NCI-H2081 treated with DMSO at 0.1 percent for 48 hours (cell line): ENCODE measurements at regions not wholly inside any gene's neighbourhood (a gene's known extent, or its start where the extent isn't known, plus 50 kb on each side); places are given as distances from the start of the nearest gene placed in this dataset.

Experiments used
- DNase-seq: peaks from one replicate; lab custom pipeline; 2025; lab: John Stamatoyannopoulos, UW

GRCh38 chr18:73735836-73736235 lies 411.8 kb downstream of the FBXO15 start:
- DNase-seq = no peak

- DNase-seq = no peak
Observed at GRCh38 chr18:73733806-73734314, 413.8 kb downstream of the FBXO15 start.

DNA sequence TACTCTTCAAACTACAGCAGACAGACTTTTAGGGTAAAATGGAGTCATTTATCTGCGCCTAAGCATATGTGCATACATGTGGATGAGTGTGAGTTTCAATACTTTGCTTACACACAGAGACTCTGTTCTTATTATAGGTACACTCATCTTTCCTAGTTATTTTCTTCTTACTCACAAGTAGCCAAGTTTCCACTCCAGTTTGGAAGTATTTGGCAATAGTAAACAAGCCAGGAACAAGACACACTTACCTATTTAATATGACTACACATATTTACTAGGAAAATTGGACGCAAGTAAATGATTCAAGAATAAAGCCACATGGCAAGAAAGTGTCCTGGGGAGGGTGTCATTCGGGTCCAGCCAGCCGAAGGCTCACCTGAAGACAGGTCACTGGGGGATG lies 414.3 kb downstream of the FBXO15 start:
- DNase-seq = no peak

- DNase-seq = no peak
Observed at GRCh38 chr18:73728657-73729056, 419.0 kb downstream of the FBXO15 start.

- no peak for DNase-seq
Observed at GRCh38 chr18:73724958-73725357, 422.7 kb downstream of the FBXO15 start.

- DNase-seq = no peak
Observed at GRCh38 chr18:73719611-73720010, 428.0 kb downstream of the FBXO15 start.

- no peak for DNase-seq
Observed at GRCh38 chr18:73717570-73717969, 430.1 kb downstream of the FBXO15 start.

DNA sequence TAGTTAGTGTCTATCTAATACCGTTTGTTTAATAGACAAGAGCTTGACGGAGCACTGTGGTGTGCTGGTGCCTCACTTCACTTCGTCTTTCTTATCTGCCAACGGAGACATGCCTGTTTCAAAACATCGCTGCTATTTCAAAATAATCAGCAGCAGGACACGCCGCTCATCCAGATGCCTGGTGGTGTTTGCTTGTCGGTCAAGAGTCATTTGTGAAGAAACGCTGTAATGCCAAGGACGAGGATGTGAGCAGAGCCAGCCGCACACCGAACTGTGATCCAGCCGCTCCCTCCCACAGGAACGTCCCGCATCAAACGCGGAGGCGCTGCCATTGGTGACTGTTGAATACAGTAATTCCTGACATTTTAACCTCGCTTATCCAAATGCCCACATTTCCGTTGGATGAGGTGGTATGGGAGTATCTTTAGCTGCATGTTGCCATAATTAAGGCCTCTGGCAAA lies 432.4 kb downstream of the FBXO15 start:
- DNase-seq = no peak

GRCh38 chr18:73714466-73714865 lies 433.2 kb downstream of the FBXO15 start:
- no peak for DNase-seq

- DNase-seq = peak; percentile 24
Observed at GRCh38 chr18:73711256-73711655, 436.4 kb downstream of the FBXO15 start.

- DNase-seq = no peak
Observed at GRCh38 chr18:73708591-73708990, 439.0 kb downstream of the FBXO15 start.

DNA sequence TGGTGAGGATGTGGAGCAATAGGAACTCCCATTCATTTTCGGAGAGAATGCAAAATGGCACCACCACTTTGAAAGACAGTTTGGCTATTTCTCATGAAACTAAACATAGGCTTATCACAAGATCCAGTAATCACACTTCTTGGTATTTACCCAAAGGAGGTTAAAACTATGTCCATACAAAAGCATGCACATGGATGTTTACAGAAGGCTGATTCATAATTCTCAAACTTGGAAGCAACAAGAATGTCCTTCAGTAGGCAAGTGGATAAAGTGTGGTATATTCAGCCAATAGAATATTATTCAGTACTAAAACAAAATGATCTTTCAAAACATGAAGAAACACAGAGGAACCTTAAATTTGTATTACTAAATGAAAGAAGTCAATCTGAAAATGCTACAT lies 440.6 kb downstream of the FBXO15 start:
- DNase-seq = no peak

DNA sequence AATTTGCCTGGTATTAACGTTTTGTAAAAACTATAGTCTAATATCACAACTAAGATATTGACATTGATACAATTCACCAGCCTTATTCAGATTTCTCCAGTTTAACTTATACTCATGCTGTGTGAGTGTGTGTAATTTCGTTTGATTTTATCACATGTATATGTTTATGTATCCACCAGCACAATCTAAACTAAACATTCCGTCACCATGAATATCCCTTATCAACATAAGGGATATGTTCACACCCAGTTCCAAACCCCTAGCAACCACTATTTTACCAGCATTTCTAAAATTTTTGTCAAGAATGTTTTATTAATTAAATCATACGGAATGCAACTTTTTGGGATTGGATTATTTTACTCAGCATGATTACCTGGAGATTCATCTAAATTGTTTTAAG lies 450.3 kb downstream of the FBXO15 start:
- no peak for DNase-seq

- DNase-seq = no peak
Observed at GRCh38 chr18:73696698-73697097, 450.9 kb downstream of the FBXO15 start.

- no peak for DNase-seq
Observed at GRCh38 chr18:73696171-73696570, 451.5 kb downstream of the FBXO15 start.

DNA sequence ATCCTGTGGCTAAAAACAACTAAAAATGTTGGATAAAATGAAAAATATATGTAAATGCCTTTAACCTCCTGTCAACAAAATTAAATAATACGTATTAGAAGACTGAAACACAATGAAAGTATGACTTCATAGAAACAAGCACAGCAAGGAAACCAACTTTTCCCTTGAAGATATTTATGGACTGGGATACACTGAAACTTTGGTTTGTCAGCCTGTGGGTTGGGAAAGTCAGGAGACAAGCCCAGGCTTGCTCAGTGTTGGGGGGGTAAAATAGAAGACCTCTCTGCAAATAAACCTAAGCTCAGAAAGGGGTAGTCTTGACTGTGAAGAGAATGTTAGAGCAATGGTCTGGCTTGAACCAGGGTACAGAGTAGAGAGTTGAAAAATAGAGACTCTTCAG lies 454.5 kb downstream of the FBXO15 start:
- DNase-seq = no peak

DNA sequence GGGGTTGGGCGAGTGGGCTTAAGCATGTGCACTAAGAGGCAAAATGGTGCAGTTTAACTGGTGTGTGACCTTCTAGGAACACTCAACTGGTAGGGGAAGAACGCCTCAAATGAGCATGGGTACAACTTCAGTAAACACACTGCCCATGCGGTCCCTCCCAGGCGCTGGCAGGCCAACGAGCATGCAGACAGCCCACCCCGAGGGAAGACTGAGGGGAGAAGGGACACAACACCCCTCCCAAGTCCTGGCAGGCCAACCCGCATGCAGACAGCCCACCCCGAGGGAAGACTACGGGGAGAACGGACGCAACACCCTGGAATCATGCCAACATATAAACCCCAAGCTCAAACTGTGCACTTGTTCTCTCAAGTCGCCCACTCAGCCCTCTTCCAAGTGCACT lies 456.0 kb downstream of the FBXO15 start:
- no peak for DNase-seq

GRCh38 chr18:73691118-73691517 lies 456.5 kb downstream of the FBXO15 start:
- DNase-seq = no peak

- no peak for DNase-seq
Observed at GRCh38 chr18:73690222-73690621, 457.4 kb downstream of the FBXO15 start.

DNA sequence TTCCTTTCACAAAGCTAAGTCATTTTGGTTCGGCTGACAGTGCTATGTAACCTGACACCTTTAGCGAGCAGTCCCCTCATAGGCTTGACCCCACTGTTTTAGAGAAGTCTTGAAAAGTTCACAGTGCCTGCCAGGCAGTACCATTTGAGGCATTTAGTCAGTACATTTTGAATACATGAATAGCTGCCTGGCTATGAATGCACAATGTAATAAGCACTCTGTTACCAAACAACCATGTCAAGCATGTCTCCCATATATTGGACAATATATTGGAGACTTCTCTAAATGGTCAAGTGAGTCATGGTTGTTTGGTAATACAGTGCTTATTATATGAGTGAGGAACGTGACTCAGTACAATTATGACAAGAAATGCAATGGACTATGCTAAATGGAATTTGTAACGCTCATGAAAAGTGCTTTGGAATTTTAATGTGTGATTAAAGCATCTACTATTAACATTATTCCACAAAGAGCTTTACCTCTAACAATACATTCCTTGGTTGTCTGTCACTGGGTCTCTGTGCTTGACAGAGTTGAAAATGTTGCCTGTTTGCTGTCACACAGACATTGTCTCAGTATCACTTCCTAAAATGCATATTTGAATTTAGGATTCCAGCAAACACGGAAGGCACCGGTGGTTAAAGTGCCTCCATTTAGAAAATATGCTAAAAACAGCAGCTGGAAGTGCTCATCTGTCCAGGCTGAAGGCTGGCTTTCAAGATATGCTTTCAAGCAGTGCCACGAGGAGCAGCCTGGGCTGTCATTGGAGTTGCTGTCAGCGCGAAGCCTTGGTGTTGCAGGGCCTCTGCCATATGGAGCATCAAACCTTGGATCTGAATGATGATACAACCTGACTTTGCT lies 458.6 kb downstream of the FBXO15 start:
- no peak for DNase-seq

GRCh38 chr18:73688161-73688560 lies 459.5 kb downstream of the FBXO15 start:
- DNase-seq = no peak

GRCh38 chr18:73684647-73685046 lies 463.0 kb downstream of the FBXO15 start:
- no peak for DNase-seq

- no peak for DNase-seq
Observed at GRCh38 chr18:73683409-73684238, 464.0 kb downstream of the FBXO15 start.
